ENCODE measurements at regions not wholly inside any gene's neighbourhood (a gene's known extent, or its start where the extent isn't known, plus 50 kb on each side); places are given as distances from the start of the nearest gene placed in this dataset.

- TF ChIP-seq CTCF (IDR thresholded peaks at IDR 0.05; ENCODE audit: insufficient read depth, low read length, poor library complexity, severe bottlenecking) = no peak
- TF ChIP-seq EZH2phosphoT487 (conservative IDR thresholded peaks at IDR 0.05; ENCODE audit: low read length) = no peak
- no peaks in the 10 kb centered on the region for H3K27me3 ChIP-seq (ENCODE audit: low read length)
- no peak overlapping the region for H3K4me3 ChIP-seq (ENCODE audit: insufficient read depth, low read length, poor library complexity, severe bottlenecking)
- no peaks in the 10 kb centered on the region for H3K9me3 ChIP-seq (ENCODE audit: insufficient read depth, low read length)
- no peaks in the 10 kb centered on the region for H4K20me1 ChIP-seq (ENCODE audit: low read depth, low read length)
- H3K9ac ChIP-seq (ENCODE audit: low read length) = no peak overlapping the region
- no peak overlapping the region for H3K4me2 ChIP-seq (ENCODE audit: low read depth, low read length, poor library complexity, severe bottlenecking)
- no peak overlapping the region for H3K27ac ChIP-seq (ENCODE audit: low read depth, low read length)
- H3K9me2 ChIP-seq (replicated peaks; ENCODE audit: insufficient read depth, low read length) = no peaks in the 10 kb centered on the region
- no peaks in the 10 kb centered on the region for H3K79me2 ChIP-seq (ENCODE audit: insufficient read depth, low read length)
- no peaks in the 10 kb centered on the region for H3K36me3 ChIP-seq (ENCODE audit: low read length)
- H2AFZ ChIP-seq (ENCODE audit: low read depth, low read length, severe bottlenecking) = no peak overlapping the region
- no peaks in the 10 kb centered on the region for H3F3A ChIP-seq (ENCODE audit: insufficient read depth)
Observed at GRCh38 chr6:40960742-40961430, 78.1 kb downstream of the UNC5CL start.

- H3K36me3 ChIP-seq (ENCODE audit: low read length) = no peaks in the 10 kb centered on the region
- H3K9ac ChIP-seq (ENCODE audit: low read length) = no peak overlapping the region
- no peaks in the 10 kb centered on the region for H3K9me3 ChIP-seq (ENCODE audit: insufficient read depth, low read length)
- H3K4me3 ChIP-seq (ENCODE audit: insufficient read depth, low read length, poor library complexity, severe bottlenecking) = no peak overlapping the region
- no peak for TF ChIP-seq CTCF (IDR thresholded peaks at IDR 0.05; ENCODE audit: insufficient read depth, low read length, poor library complexity, severe bottlenecking)
- no peak for TF ChIP-seq EZH2phosphoT487 (conservative IDR thresholded peaks at IDR 0.05; ENCODE audit: low read length)
- no peaks in the 10 kb centered on the region for H3K9me2 ChIP-seq (replicated peaks; ENCODE audit: insufficient read depth, low read length)
- no peaks in the 10 kb centered on the region for H3K79me2 ChIP-seq (ENCODE audit: insufficient read depth, low read length)
- H3K27ac ChIP-seq (ENCODE audit: low read depth, low read length) = no peak overlapping the region
- H3K4me2 ChIP-seq (ENCODE audit: low read depth, low read length, poor library complexity, severe bottlenecking) = no peak overlapping the region
- no peaks in the 10 kb centered on the region for H3K27me3 ChIP-seq (ENCODE audit: low read length)
- H2AFZ ChIP-seq (ENCODE audit: low read depth, low read length, severe bottlenecking) = no peak overlapping the region
- H3F3A ChIP-seq (ENCODE audit: insufficient read depth) = no peaks in the 10 kb centered on the region
- H4K20me1 ChIP-seq (ENCODE audit: low read depth, low read length) = no peaks in the 10 kb centered on the region
Observed at GRCh38 chr6:40959781-40960327, 79.2 kb downstream of the UNC5CL start.

- Histone ChIP-seq H3K27ac (ENCODE audit: low read depth, low read length) (no peak overlapping the region), H3K4me2 (ENCODE audit: low read depth, low read length, poor library complexity, severe bottlenecking) (no peak overlapping the region), H4K20me1 (ENCODE audit: low read depth, low read length) (no peaks in the 10 kb centered on the region), H3K9ac (ENCODE audit: low read length) (no peak overlapping the region), H3K36me3 (ENCODE audit: low read length) (no peaks in the 10 kb centered on the region), H3K9me2 (replicated peaks; ENCODE audit: insufficient read depth, low read length) (no peaks in the 10 kb centered on the region), H3K4me3 (ENCODE audit: insufficient read depth, low read length, poor library complexity, severe bottlenecking) (no peak overlapping the region), H3F3A (ENCODE audit: insufficient read depth) (no peaks in the 10 kb centered on the region), H3K27me3 (ENCODE audit: low read length) (no peaks in the 10 kb centered on the region), H3K9me3 (ENCODE audit: insufficient read depth, low read length) (no peaks in the 10 kb centered on the region), H3K79me2 (ENCODE audit: insufficient read depth, low read length) (no peaks in the 10 kb centered on the region), H2AFZ (ENCODE audit: low read depth, low read length, severe bottlenecking) (no peak overlapping the region)
- no peak for TF ChIP-seq CTCF (IDR thresholded peaks at IDR 0.05; ENCODE audit: insufficient read depth, low read length, poor library complexity, severe bottlenecking)
- TF ChIP-seq EZH2phosphoT487 (conservative IDR thresholded peaks at IDR 0.05; ENCODE audit: low read length) = no peak
Observed at GRCh38 chr6:40958738-40959137, 80.3 kb downstream of the UNC5CL start.
